Sigmoid colon (tissue), 6 donors: ENCODE measurements at regions not wholly inside any gene's neighbourhood (a gene's known extent, or its start where the extent isn't known, plus 50 kb on each side); places are given as distances from the start of the nearest gene placed in this dataset.

Source experiments
- DNase-seq: peaks from one replicate; pipeline ENCODE4 v3.0.0-alpha.2; 2019
- H3K27ac ChIP-seq, 4 donors: fragments of 200-600 bp; sonication (generic); one replicate each; pipeline ENCODE4 v1.5.1; 2016 to 2019; ENCODE audit warnings: mild to moderate bottlenecking in 1 of 4
- H3K27me3 ChIP-seq, 3 donors: fragments of 200-600 bp; sonication (generic); one replicate each; pipeline ENCODE4 v1.5.1; 2019; ENCODE audit warnings: mild to moderate bottlenecking in 1 of 3
- H3K36me3 ChIP-seq, 4 donors: fragments of 200-600 bp; sonication (generic); one replicate each; pipeline ENCODE4 v1.5.1; 2016 to 2019
- H3K4me1 ChIP-seq, 4 donors: fragments of 200-600 bp; sonication (generic); one replicate each; pipeline ENCODE4 v1.5.1; 2017 to 2019
- H3K4me3 ChIP-seq, 4 donors: fragments of 200-600 bp; sonication (generic); one replicate each; pipeline ENCODE4 v1.5.1; 2017 to 2019; ENCODE audit warnings: mild to moderate bottlenecking in 2 of 4, moderate library complexity in 1 of 4
- H3K9me3 ChIP-seq, 4 donors: fragments of 200-600 bp in 3 of 4; sonication (generic) in 3 of 4; one replicate each; pipeline versions ENCODE4 v1.5.1 to v1.6.1; 2013 to 2019
- EP300 ChIP-seq, 4 donors: sonication (generic); formaldehyde crosslinking; IDR thresholded peaks; one replicate each; pipeline ENCODE4 v1.6.1; 2017; ENCODE audit warnings: antibody characterized with exemption in 4 of 4
- POLR2A ChIP-seq, 2 donors: fragments of 450-650 bp; IDR thresholded peaks; one replicate each; pipeline ENCODE4 v1.6.1; 2016; ENCODE audit warnings: antibody characterized with exemption in 2 of 2, mild to moderate bottlenecking in 2 of 2, moderate library complexity in 2 of 2
- POLR2AphosphoS5 ChIP-seq, 4 donors: sonication (generic); formaldehyde crosslinking; IDR thresholded peaks; one replicate each; pipeline ENCODE4 v1.6.1; 2017; ENCODE audit warnings: antibody characterized with exemption in 4 of 4
- WGBS, 2 donors: extraction: QIAGEN DNeasy Blood & Tissue Kit; methylation state at CpG; one replicate each; pipeline ENCODE4 v1.1.7; 2013; 5-methylcytosine and 5-hydroxymethylcytosine counted together
- intact Hi-C: fragments of 100-400 bp; cut with DNase I; formaldehyde crosslinking; loops from one replicate; pipeline ENCODE4 v1.15.1; 2023
- TF ChIP-seq, protein P1 (sequence below), 4 experiments: fragments of 450-650 bp in 3 of 4; fragments of 200-600 bp in 1 of 4; IDR thresholded peaks; one replicate each; pipeline ENCODE4 v1.5.1; 2016 to 2019; ENCODE audit warnings: antibody characterized with exemption in 4 of 4, mild to moderate bottlenecking in 3 of 4, moderate library complexity in 2 of 4
- donor health status: healthy with polysubstance abuse.
- donor health status: healthy.

DNA sequence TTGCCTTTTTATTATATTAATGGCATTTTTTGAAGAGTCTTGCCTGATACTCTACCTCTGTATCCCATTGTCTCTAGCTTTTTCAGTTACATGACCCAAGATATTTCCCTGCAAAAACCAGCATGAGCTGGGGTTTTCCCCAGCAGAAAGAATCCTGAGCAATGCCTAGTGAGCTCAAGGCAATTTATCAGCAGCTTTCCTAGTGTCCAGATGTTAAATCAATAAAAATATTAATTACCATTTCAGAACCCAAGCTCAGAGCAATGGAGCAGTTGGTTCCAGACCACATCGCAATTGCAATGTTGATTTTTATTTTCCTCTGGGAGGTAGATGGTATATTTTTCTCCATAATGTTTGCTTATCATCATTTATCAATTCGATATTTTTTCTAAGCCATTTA is 137.2 kb downstream of the RAB38 start:
- H3K4me1 ChIP-seq: peaks cover 0 to 4% (median 0%) of the 10 kb centered on the region in 4 donors
- no peak overlapping the region for H3K4me3 ChIP-seq
- no peaks in the 10 kb centered on the region for H3K9me3 ChIP-seq
- no peaks in the 10 kb centered on the region for H3K36me3 ChIP-seq
- H3K27me3 ChIP-seq: no peaks in the 10 kb centered on the region
- DNase-seq: no peak
- intact Hi-C loops: no loop called here
- WGBS, 2 donors: 92 to 93% methylated on average over 2 of the region's 2 CpGs
- TF ChIP-seq POLR2A (IDR thresholded peaks at IDR 0.05) (no peak), EP300 (IDR thresholded peaks at IDR 0.05) (no peak), POLR2AphosphoS5 (IDR thresholded peaks at IDR 0.05) (no peak)
- TF ChIP-seq, protein P1, sequence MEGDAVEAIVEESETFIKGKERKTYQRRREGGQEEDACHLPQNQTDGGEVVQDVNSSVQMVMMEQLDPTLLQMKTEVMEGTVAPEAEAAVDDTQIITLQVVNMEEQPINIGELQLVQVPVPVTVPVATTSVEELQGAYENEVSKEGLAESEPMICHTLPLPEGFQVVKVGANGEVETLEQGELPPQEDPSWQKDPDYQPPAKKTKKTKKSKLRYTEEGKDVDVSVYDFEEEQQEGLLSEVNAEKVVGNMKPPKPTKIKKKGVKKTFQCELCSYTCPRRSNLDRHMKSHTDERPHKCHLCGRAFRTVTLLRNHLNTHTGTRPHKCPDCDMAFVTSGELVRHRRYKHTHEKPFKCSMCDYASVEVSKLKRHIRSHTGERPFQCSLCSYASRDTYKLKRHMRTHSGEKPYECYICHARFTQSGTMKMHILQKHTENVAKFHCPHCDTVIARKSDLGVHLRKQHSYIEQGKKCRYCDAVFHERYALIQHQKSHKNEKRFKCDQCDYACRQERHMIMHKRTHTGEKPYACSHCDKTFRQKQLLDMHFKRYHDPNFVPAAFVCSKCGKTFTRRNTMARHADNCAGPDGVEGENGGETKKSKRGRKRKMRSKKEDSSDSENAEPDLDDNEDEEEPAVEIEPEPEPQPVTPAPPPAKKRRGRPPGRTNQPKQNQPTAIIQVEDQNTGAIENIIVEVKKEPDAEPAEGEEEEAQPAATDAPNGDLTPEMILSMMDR (IDR thresholded peaks at IDR 0.05): no peak
- no peak overlapping the region for H3K27ac ChIP-seq

DNA sequence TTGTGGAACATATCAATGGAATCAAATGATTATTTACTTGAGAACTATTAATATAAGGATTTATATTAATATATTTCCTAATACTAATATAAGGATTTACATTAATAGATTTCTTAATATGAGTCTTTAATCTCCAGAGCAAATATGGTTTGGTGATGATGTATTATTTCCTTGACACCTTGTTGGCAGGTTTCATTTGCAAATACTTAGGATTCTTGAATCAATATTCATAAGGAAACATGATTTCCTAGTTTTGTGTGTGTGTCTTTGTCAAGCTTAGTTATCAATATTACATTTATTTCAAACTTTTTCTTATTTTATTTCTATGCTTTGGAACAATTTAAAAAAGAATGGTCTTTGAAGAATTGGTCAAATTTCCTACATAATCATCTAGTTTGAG is 138.5 kb downstream of the RAB38 start:
- Histone ChIP-seq H3K9me3 (no peaks in the 10 kb centered on the region), H3K36me3 (no peaks in the 10 kb centered on the region), H3K27me3 (no peaks in the 10 kb centered on the region), H3K4me1 (peaks cover 0 to 4% (median 0%) of the 10 kb centered on the region in 4 donors), H3K27ac (no peak overlapping the region), H3K4me3 (no peak overlapping the region)
- intact Hi-C loops: no loop called here
- TF ChIP-seq POLR2AphosphoS5 (IDR thresholded peaks at IDR 0.05): no peak
- TF ChIP-seq EP300 (IDR thresholded peaks at IDR 0.05): no peak
- no peak for TF ChIP-seq POLR2A (IDR thresholded peaks at IDR 0.05)
- TF ChIP-seq, protein P1 (IDR thresholded peaks at IDR 0.05): no peak
- DNase-seq: no peak

DNA sequence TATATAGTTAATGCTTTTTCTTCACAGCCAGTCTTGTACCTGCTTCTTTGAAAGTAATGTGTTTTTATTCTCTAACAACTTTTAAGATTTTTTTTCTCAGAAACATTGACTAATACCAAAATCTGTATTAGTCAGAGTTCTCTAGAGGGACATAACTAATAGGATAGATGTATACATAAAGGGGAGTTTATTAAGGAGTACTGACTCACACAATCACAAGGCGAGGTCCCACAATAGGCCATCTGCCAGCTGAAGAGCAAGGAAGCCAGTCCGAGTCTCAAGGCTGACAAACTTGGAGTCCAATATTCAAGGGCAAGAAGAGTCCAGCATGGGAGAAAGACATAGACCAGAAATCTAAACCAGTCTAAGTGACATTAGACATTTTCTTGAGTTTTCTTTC is 140.0 kb downstream of the RAB38 start:
- H3K27ac ChIP-seq: no peak overlapping the region
- H3K4me1 ChIP-seq: peaks cover 0 to 4% (median 0%) of the 10 kb centered on the region in 4 donors
- no peaks in the 10 kb centered on the region for H3K9me3 ChIP-seq
- TF ChIP-seq EP300 (IDR thresholded peaks at IDR 0.05) (no peak), POLR2A (IDR thresholded peaks at IDR 0.05) (no peak), POLR2AphosphoS5 (IDR thresholded peaks at IDR 0.05) (no peak)
- TF ChIP-seq, protein P1 (IDR thresholded peaks at IDR 0.05): no peak
- no peak overlapping the region for H3K4me3 ChIP-seq
- H3K36me3 ChIP-seq: no peaks in the 10 kb centered on the region
- DNase-seq: no peak
- intact Hi-C loops: no loop called here
- WGBS, 2 donors: 80 to 90% methylated on average over 2 of the region's 2 CpGs
- no peaks in the 10 kb centered on the region for H3K27me3 ChIP-seq

DNA sequence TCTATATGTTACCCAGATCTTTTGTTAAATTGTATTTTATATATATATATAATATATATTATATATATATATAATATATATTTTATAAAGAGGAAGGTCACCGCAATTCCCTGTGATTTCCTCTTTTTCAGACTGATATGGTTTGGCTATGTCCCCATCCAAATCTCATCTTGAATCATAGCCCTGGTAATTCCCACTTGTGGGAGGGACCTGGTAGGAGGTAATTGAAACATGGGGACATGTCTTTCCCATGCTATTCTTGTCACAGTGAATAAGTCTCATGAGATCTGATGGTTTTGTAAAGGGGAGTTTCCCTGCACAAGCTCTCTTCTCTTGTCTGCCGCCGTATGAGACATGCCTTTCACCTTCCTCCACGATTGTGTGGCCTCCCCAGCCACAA is 157.6 kb downstream of the RAB38 start:
- WGBS, 2 donors: 67 to 78% methylated on average over 4 of the region's 4 CpGs
- Histone ChIP-seq H3K4me1 (no peaks in the 10 kb centered on the region), H3K27ac (no peak overlapping the region), H3K9me3 (no peaks in the 10 kb centered on the region), H3K27me3 (no peaks in the 10 kb centered on the region), H3K36me3 (no peaks in the 10 kb centered on the region), H3K4me3 (no peak overlapping the region)
- no peak for DNase-seq
- intact Hi-C loops: no loop called here
- no peak for TF ChIP-seq POLR2A (IDR thresholded peaks at IDR 0.05)
- TF ChIP-seq EP300 (IDR thresholded peaks at IDR 0.05): no peak
- TF ChIP-seq, protein P1 (IDR thresholded peaks at IDR 0.05): no peak
- TF ChIP-seq POLR2AphosphoS5 (IDR thresholded peaks at IDR 0.05): no peak
